ENCODE measurements at regions not wholly inside any gene's neighbourhood (a gene's known extent, or its start where the extent isn't known, plus 50 kb on each side); places are given as distances from the start of the nearest gene placed in this dataset.

DNA sequence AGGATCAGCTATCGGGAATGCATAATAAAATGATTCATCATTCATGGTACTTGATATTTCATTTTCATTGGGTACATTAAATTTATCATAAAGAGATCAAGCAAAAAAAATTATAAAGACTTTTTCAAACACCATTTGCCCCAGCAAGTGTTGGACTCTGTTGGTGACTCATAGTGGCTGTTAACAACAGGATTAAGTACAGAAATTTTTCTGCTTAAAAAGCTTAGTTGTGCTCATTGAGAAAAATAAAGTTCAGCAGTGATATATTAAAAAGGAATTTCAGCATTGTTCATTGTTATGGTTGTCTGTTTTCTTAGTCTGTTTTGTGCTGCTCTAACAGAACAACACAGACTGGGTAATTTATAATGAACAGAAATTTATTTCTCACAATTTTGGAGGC lies 86.2 kb upstream of the PCDH10 start:
- Histone ChIP-seq H3K36me3 (ENCODE audit: control insufficient read depth in 2 of 2, insufficient read depth in 2 of 2, low read length in 2 of 2) (no peaks in the 10 kb centered on the region), H3K27me3 (ENCODE audit: control insufficient read depth in 1 of 2, insufficient read depth in 2 of 2, low read length in 2 of 2) (no peaks in the 10 kb centered on the region)

DNA sequence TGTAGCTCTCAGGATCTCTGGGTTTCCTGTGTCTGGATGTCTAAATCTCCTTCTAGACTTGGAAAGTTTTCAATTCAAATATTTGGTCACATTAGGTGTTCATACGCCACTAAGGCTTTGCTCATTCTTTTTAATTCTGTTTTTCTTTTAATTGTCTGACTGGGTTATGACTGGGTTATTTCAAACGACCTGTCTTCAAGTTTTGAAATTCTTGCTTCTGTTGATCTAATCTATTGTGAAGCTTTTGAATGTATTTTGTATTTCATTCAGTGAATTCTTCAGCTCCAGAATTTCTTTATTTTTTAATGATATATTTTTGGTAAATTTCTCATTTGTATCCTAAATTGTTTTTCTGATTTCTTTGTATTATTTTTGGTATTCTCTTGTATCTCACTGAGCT lies 81.0 kb upstream of the PCDH10 start:
- no peaks in the 10 kb centered on the region for H3K27me3 ChIP-seq (ENCODE audit: control insufficient read depth in 1 of 2, insufficient read depth in 2 of 2, low read length in 2 of 2)
- H3K36me3 ChIP-seq (ENCODE audit: control insufficient read depth in 2 of 2, insufficient read depth in 2 of 2, low read length in 2 of 2): no peaks in the 10 kb centered on the region
- no peak overlapping the region for H3K4me3 ChIP-seq (ENCODE audit: low read length in 2 of 2)
- H3K9ac ChIP-seq (ENCODE audit: low read length in 2 of 2): no peak overlapping the region
- peaks cover 2 to 7% of the 10 kb centered on the region in 2 donors for H3K9me3 ChIP-seq (ENCODE audit: control insufficient read depth in 2 of 2, low read length in 2 of 2)
- H3K4me1 ChIP-seq (ENCODE audit: control insufficient read depth, insufficient read depth, low read length): no peaks in the 10 kb centered on the region
- no peak overlapping the region for H3K27ac ChIP-seq (ENCODE audit: low read length)

More for the DNA sequence above, 86.2 kb upstream of the PCDH10 start:
- Histone ChIP-seq H3K9me3 (ENCODE audit: control insufficient read depth in 2 of 2, low read length in 2 of 2) (no peaks in the 10 kb centered on the region), H3K4me3 (ENCODE audit: low read length in 2 of 2) (no peak overlapping the region), H3K27ac (ENCODE audit: low read length) (no peak overlapping the region), H3K9ac (ENCODE audit: low read length in 2 of 2) (no peak overlapping the region), H3K4me1 (ENCODE audit: control insufficient read depth, insufficient read depth, low read length) (no peaks in the 10 kb centered on the region)

DNA sequence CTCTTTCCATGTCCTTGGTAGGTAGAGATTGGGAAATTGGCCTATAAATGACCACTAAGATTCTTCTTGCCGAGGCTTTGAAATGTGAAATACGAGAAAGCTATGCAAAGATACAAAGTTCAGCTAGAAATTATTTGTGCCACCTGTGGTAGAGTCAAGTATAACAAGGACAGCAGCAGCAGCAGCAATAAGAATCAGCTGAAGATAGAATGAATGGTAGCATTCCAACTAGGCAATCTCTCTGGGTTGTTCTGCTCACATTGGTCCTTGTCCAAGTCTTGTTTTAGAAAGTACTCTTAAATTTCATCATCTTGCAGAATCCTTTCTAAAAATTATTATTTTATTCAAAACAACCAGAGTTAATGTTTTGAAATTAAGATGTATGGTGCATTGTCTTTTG lies 67.8 kb upstream of the PCDH10 start:
- Histone ChIP-seq H3K9ac (ENCODE audit: low read length in 2 of 2) (no peak overlapping the region), H3K36me3 (ENCODE audit: control insufficient read depth in 2 of 2, insufficient read depth in 2 of 2, low read length in 2 of 2) (no peaks in the 10 kb centered on the region), H3K4me1 (ENCODE audit: control insufficient read depth, insufficient read depth, low read length) (no peaks in the 10 kb centered on the region), H3K27me3 (ENCODE audit: control insufficient read depth in 1 of 2, insufficient read depth in 2 of 2, low read length in 2 of 2) (no peaks in the 10 kb centered on the region), H3K9me3 (ENCODE audit: control insufficient read depth in 2 of 2, low read length in 2 of 2) (no peaks in the 10 kb centered on the region), H3K27ac (ENCODE audit: low read length) (no peak overlapping the region), H3K4me3 (ENCODE audit: low read length in 2 of 2) (no peak overlapping the region)

DNA sequence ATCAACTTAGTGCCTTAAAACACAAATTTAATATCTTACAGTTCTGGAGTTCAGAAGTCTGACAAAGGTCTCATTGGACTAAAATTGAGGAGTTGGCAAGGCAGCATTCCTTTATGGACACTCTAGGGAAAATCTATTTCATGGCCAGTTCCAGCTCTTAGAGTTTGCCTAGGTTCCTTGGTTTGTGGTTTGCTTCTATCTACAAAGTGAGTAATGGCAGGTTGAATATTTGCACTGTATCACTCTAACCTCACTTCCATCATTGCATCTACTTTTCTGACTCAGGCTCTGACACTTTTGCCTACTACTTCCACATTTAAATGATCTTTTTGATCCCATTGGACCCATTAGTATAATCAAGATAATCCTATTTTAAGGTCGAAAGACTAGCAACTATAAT lies 64.7 kb upstream of the PCDH10 start:
- Histone ChIP-seq H3K4me1 (ENCODE audit: control insufficient read depth, insufficient read depth, low read length) (no peaks in the 10 kb centered on the region), H3K36me3 (ENCODE audit: control insufficient read depth in 2 of 2, insufficient read depth in 2 of 2, low read length in 2 of 2) (no peaks in the 10 kb centered on the region)

DNA sequence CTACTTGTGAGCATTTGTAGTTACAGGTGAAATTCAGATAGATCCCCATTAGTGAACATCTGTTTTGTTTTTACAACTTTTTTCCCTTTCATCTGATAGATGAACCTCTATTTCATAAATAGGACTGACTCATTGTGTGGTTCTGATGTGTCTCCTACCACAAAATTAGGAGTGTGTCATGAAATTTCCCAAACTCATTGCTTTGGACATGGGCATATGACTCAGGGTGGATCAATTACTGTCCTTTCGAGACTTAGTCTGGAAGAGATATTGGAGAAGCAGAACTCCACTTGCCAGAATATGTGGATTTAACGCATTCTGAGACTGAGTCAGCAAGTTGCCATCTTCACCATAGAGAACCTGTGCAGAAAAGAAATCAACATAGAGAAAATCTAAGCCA lies 53.5 kb upstream of the PCDH10 start:
- Histone ChIP-seq H3K9me3 (ENCODE audit: control insufficient read depth in 2 of 2, low read length in 2 of 2) (no peaks in the 10 kb centered on the region), H3K4me1 (ENCODE audit: control insufficient read depth, insufficient read depth, low read length) (no peaks in the 10 kb centered on the region), H3K4me3 (ENCODE audit: low read length in 2 of 2) (no peak overlapping the region), H3K27me3 (ENCODE audit: control insufficient read depth in 1 of 2, insufficient read depth in 2 of 2, low read length in 2 of 2) (no peaks in the 10 kb centered on the region), H3K9ac (ENCODE audit: low read length in 2 of 2) (no peak overlapping the region), H3K36me3 (ENCODE audit: control insufficient read depth in 2 of 2, insufficient read depth in 2 of 2, low read length in 2 of 2) (no peaks in the 10 kb centered on the region), H3K27ac (ENCODE audit: low read length) (no peak overlapping the region)

More for the DNA sequence above, 64.7 kb upstream of the PCDH10 start:
- H3K9me3 ChIP-seq (ENCODE audit: control insufficient read depth in 2 of 2, low read length in 2 of 2): no peaks in the 10 kb centered on the region
- H3K9ac ChIP-seq (ENCODE audit: low read length in 2 of 2): no peak overlapping the region
- no peak overlapping the region for H3K4me3 ChIP-seq (ENCODE audit: low read length in 2 of 2)
- H3K27me3 ChIP-seq (ENCODE audit: control insufficient read depth in 1 of 2, insufficient read depth in 2 of 2, low read length in 2 of 2): no peaks in the 10 kb centered on the region
- no peak overlapping the region for H3K27ac ChIP-seq (ENCODE audit: low read length)

DNA sequence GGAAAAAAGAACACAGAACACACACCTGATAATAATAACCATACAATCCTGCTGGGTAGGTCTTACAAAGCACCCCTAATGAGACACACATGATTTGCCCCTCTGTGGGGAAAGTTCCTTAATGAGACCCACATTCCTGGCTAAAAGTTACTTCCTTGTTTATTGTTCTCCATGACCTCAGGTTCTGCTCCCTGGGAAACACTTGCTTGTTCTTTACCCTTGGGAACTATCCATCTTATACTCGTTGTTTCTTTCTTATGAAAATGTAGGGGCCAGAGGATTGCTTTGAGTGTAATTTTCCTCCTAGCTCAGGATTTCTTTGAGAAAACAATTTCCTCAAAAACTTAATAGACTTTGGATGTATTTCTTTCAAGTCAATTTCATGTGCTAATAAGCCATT lies 52.1 kb upstream of the PCDH10 start:
- Histone ChIP-seq H3K4me3 (ENCODE audit: low read length in 2 of 2) (no peak overlapping the region), H3K9ac (ENCODE audit: low read length in 2 of 2) (no peak overlapping the region), H3K9me3 (ENCODE audit: control insufficient read depth in 2 of 2, low read length in 2 of 2) (no peaks in the 10 kb centered on the region), H3K4me1 (ENCODE audit: control insufficient read depth, insufficient read depth, low read length) (no peaks in the 10 kb centered on the region), H3K27ac (ENCODE audit: low read length) (no peak overlapping the region), H3K36me3 (ENCODE audit: control insufficient read depth in 2 of 2, insufficient read depth in 2 of 2, low read length in 2 of 2) (no peaks in the 10 kb centered on the region), H3K27me3 (ENCODE audit: control insufficient read depth in 1 of 2, insufficient read depth in 2 of 2, low read length in 2 of 2) (no peaks in the 10 kb centered on the region)
